ENCODE measurements at regions not wholly inside any gene's neighbourhood (a gene's known extent, or its start where the extent isn't known, plus 50 kb on each side); places are given as distances from the start of the nearest gene placed in this dataset.

DNA sequence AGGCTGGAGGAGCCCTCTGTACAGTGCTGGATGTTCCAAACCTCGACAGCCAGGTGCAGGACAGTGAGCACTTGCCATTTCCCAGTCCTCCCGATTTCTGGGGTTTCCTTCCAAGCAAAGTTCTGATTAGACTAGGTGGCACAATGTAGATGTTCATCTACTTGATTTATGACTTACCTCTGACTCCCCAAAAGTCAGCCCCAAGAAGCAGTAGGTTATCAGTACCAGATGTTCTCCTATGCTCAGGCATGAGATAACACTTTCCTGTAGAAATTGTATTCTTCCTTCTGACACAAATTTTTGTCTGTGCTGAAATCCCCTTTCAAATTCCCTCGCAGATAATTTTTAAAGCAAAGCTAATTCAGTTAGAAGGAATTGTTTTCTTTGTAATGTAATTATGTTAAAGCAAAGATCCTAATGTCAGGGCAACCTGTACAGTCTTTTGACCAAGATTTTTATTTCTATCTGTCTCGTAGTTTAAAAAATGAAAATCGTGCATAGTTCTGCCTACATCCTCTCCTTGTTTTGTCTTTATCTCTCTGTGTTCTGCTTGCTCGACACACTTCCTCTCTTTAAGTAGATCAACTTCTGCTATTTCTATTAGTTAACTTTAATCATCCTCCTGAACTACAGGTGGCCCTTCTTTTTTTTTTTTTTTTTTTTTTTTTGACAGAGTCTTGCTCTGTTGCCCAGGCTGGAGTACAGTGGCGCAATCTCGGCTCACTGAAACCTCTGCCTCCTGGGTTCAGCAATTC, 102.4 kb upstream of the PJA2 start:
- WGBS, 2 donors: 78 to 79% methylated on average over 8 of the region's 8 CpGs
- Histone ChIP-seq H3K4me1 (peaks cover 0 to 3% (median 0%) of the 10 kb centered on the region in 4 donors), H3K36me3 (no peaks in the 10 kb centered on the region), H3K27me3 (no peaks in the 10 kb centered on the region), H3K9me3 (no peaks in the 10 kb centered on the region), H3K4me3 (no peak overlapping the region), H3K27ac (no peak overlapping the region)
- DNase-seq (ENCODE audit: low spot score in 2 of 2): no peak
- TF ChIP-seq CTCF (IDR thresholded peaks at IDR 0.05): no peak
- TF ChIP-seq EP300 (IDR thresholded peaks at IDR 0.05): no peak
- TF ChIP-seq POLR2A (IDR thresholded peaks at IDR 0.05): no peak

GRCh38 chr5:109506556-109506955, 96.8 kb upstream of the PJA2 start:
- Histone ChIP-seq H3K4me1 (peaks cover 0 to 3% (median 0%) of the 10 kb centered on the region in 4 donors), H3K27ac (no peak overlapping the region), H3K27me3 (no peaks in the 10 kb centered on the region), H3K9me3 (no peaks in the 10 kb centered on the region), H3K4me3 (no peak overlapping the region), H3K36me3 (no peaks in the 10 kb centered on the region)
- DNase-seq (ENCODE audit: low spot score in 2 of 2): no peak
- TF ChIP-seq EP300 (IDR thresholded peaks at IDR 0.05): no peak
- TF ChIP-seq POLR2A (IDR thresholded peaks at IDR 0.05): no peak
- TF ChIP-seq CTCF (IDR thresholded peaks at IDR 0.05): no peak
- WGBS, 2 donors: 70 to 89% methylated on average over 1 of the region's 1 CpG

- Histone ChIP-seq H3K27ac (no peak overlapping the region), H3K9me3 (no peaks in the 10 kb centered on the region), H3K27me3 (no peaks in the 10 kb centered on the region), H3K4me3 (no peak overlapping the region), H3K4me1 (no peaks in the 10 kb centered on the region), H3K36me3 (no peaks in the 10 kb centered on the region)
- TF ChIP-seq CTCF (IDR thresholded peaks at IDR 0.05) (no peak), EP300 (IDR thresholded peaks at IDR 0.05) (no peak), POLR2A (IDR thresholded peaks at IDR 0.05) (no peak)
- WGBS, 2 donors: 74 to 76% methylated on average over 3 of the region's 3 CpGs
- DNase-seq (ENCODE audit: low spot score in 2 of 2): no peak
These were observed 86.3 kb upstream of the PJA2 start for GRCh38 chr5:109496112-109496511.

- no peak for TF ChIP-seq CTCF (IDR thresholded peaks at IDR 0.05)
- no peak for TF ChIP-seq POLR2A (IDR thresholded peaks at IDR 0.05)
- no peak for TF ChIP-seq EP300 (IDR thresholded peaks at IDR 0.05)
- Histone ChIP-seq H3K27me3 (no peaks in the 10 kb centered on the region), H3K9me3 (no peaks in the 10 kb centered on the region), H3K4me1 (peaks cover 0 to 14% (median 0%) of the 10 kb centered on the region in 4 donors), H3K27ac (no peak overlapping the region), H3K36me3 (no peaks in the 10 kb centered on the region), H3K4me3 (no peak overlapping the region)
- no peak for DNase-seq (ENCODE audit: low spot score in 2 of 2)
- WGBS, 2 donors: 97 to 98% methylated on average over 48 to 65 of the region's 65 CpGs
These were observed 78.1 kb upstream of the PJA2 start for GRCh38 chr5:109487753-109488420.

GRCh38 chr5:109486200-109486804, 76.5 kb upstream of the PJA2 start:
- H3K9me3 ChIP-seq: no peaks in the 10 kb centered on the region
- WGBS, 2 donors: 77 to 83% methylated on average over 10 of the region's 10 CpGs
- H3K27me3 ChIP-seq: no peaks in the 10 kb centered on the region
- no peak for TF ChIP-seq EP300 (IDR thresholded peaks at IDR 0.05)
- TF ChIP-seq CTCF (IDR thresholded peaks at IDR 0.05): no peak
- no peak for TF ChIP-seq POLR2A (IDR thresholded peaks at IDR 0.05)
- DNase-seq (ENCODE audit: low spot score in 2 of 2): no peak
- no peak overlapping the region for H3K27ac ChIP-seq
- H3K36me3 ChIP-seq: no peaks in the 10 kb centered on the region
- H3K4me3 ChIP-seq: no peak overlapping the region
- H3K4me1 ChIP-seq: peaks cover 0 to 14% (median 0%) of the 10 kb centered on the region in 4 donors
